ENCODE measurements at regions not wholly inside any gene's neighbourhood (a gene's known extent, or its start where the extent isn't known, plus 50 kb on each side); places are given as distances from the start of the nearest gene placed in this dataset.

DNA sequence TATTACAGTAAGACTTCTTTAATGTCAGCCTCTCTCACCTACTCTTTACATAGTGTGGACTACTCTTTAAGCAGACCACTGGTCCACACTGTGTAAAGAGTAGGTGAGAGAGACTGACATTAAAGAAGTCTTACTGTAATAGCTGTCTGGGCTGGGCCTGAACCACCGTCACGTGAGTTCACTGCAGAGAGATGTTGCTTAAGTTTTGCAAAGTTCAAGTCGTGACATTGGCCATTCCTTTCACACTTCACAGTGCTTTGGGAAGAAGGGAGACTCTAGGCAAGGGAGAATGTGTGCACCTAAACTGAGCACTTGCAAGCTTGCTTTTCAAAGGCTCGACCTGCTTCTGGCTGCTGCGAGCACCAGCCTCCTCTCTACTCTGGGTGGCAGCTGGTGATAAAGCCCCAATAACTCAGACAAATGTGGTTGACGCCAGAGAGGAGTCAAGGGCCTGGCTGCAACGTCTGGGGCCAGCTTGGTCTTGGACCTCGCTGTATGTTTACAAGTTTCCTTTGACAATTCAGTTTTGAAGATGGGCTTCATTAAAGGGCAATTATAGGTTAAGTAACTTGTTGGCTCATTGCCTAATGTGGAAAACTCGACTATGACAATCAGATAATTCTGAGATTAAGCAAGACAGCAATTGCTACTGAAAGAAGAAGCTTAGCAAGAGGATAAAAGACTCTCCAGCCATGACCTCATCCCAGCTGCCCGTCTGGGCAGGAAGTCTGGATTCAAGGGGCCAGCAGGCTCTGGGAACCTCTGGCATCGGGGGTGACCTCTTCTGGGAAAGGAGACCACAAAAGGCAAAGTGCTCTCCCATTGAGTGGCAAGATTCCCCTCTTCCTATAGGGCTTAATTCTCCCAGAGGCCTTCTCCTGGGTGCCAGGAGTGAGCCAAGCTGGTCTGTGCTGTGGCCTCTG is 242.1 kb upstream of the TLE3 start:
- TF ChIP-seq CTCF (IDR thresholded peaks at IDR 0.05), result no peak
- no peak for TF ChIP-seq POLR2A (IDR thresholded peaks at IDR 0.05)
- TF ChIP-seq POLR2AphosphoS5 (IDR thresholded peaks at IDR 0.05), result no peak

Measured in transverse colon (tissue), 4 donors.